Suprapubic skin (tissue), 4 donors: ENCODE measurements at regions not wholly inside any gene's neighbourhood (a gene's known extent, or its start where the extent isn't known, plus 50 kb on each side); places are given as distances from the start of the nearest gene placed in this dataset.

Experiments used
- DNase-seq, 2 donors: peaks; one replicate each; pipeline ENCODE4 v3.0.0-alpha.2; 2019; ENCODE audit warnings: low spot score in 2 of 2
- H3K27ac ChIP-seq: fragments of 200-600 bp; sonication (generic); one replicate; pipeline ENCODE4 v1.5.1; 2019
- H3K27me3 ChIP-seq: fragments of 200-600 bp; sonication (generic); one replicate; pipeline ENCODE4 v1.5.1; 2019
- H3K36me3 ChIP-seq: fragments of 200-600 bp; sonication (generic); one replicate; pipeline ENCODE4 v1.5.1; 2019
- H3K4me1 ChIP-seq: fragments of 200-600 bp; sonication (generic); one replicate; pipeline ENCODE4 v1.5.1; 2019
- H3K4me3 ChIP-seq: fragments of 200-600 bp; sonication (generic); one replicate; pipeline ENCODE4 v1.5.1; 2019; ENCODE audit warnings: mild to moderate bottlenecking
- H3K9me3 ChIP-seq: fragments of 200-600 bp; sonication (generic); one replicate; pipeline ENCODE4 v1.5.1; 2019
- EP300 ChIP-seq: sonication (generic); formaldehyde crosslinking; IDR thresholded peaks from one replicate; pipeline ENCODE4 v1.6.1; 2017; ENCODE audit warnings: antibody characterized with exemption
- POLR2A ChIP-seq, 2 donors: fragments of 450-650 bp; IDR thresholded peaks; one replicate each; pipeline ENCODE4 v1.6.1; 2017; ENCODE audit warnings: antibody characterized with exemption in 2 of 2, mild to moderate bottlenecking in 2 of 2, moderate library complexity in 2 of 2
- POLR2AphosphoS5 ChIP-seq, 3 donors: sonication (generic); formaldehyde crosslinking; IDR thresholded peaks; one replicate each; pipeline ENCODE4 v1.6.1; 2017; ENCODE audit warnings: antibody characterized with exemption in 3 of 3
- WGBS: methylation state at CpG from one replicate; pipeline ENCODE4 v1.1.5; 2018; 5-methylcytosine and 5-hydroxymethylcytosine counted together
- TF ChIP-seq, protein P1 (sequence below), 2 donors: fragments of 200-600 bp in 1 of 2; fragments of 450-650 bp in 1 of 2; sonication (generic) in 1 of 2; IDR thresholded peaks; one replicate each; pipeline ENCODE4 v1.5.1; 2016 to 2019; ENCODE audit warnings: antibody characterized with exemption in 2 of 2, mild to moderate bottlenecking in 1 of 2, moderate library complexity in 1 of 2

GRCh38 chr7:24406053-24406788, 122.2 kb downstream of the NPY start:
- WGBS: 54% methylated on average over 4 of the region's 4 CpGs
- no peak overlapping the region for H3K27ac ChIP-seq
- H3K4me3 ChIP-seq: no peak overlapping the region
- H3K9me3 ChIP-seq: no peaks in the 10 kb centered on the region
- no peaks in the 10 kb centered on the region for H3K36me3 ChIP-seq
- no peaks in the 10 kb centered on the region for H3K27me3 ChIP-seq
- DNase-seq: no peak
- H3K4me1 ChIP-seq: no peaks in the 10 kb centered on the region
- TF ChIP-seq, protein P1, sequence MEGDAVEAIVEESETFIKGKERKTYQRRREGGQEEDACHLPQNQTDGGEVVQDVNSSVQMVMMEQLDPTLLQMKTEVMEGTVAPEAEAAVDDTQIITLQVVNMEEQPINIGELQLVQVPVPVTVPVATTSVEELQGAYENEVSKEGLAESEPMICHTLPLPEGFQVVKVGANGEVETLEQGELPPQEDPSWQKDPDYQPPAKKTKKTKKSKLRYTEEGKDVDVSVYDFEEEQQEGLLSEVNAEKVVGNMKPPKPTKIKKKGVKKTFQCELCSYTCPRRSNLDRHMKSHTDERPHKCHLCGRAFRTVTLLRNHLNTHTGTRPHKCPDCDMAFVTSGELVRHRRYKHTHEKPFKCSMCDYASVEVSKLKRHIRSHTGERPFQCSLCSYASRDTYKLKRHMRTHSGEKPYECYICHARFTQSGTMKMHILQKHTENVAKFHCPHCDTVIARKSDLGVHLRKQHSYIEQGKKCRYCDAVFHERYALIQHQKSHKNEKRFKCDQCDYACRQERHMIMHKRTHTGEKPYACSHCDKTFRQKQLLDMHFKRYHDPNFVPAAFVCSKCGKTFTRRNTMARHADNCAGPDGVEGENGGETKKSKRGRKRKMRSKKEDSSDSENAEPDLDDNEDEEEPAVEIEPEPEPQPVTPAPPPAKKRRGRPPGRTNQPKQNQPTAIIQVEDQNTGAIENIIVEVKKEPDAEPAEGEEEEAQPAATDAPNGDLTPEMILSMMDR (IDR thresholded peaks at IDR 0.05): no peak
- no peak for TF ChIP-seq POLR2A (IDR thresholded peaks at IDR 0.05)
- TF ChIP-seq POLR2AphosphoS5 (IDR thresholded peaks at IDR 0.05): no peak
- TF ChIP-seq EP300: no peak

DNA sequence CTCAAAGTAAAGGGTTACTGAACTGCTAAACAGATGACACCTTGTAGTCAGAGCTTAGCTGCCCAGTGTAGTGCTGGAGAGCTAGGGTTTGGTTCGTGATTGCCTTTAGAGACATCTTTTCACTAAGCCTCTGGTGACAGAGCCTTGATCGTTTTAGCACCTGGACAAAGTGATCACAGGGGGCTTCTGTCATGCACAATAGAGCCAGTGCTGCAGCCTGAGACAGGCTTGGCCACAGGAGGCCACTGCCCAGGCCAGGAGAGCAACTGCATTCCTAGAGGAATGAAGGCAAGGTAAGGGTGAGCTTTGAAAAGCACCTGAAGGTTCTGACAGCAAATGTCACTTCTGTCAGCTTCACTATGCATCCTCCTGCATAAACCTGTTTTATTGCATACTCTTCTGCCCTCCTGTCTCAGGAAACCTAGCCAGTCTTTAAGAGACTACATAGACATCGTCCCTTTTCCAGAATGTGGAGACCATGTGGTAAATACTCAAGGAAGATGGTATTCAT, 122.9 kb downstream of the NPY start:
- WGBS: 55% methylated on average over 3 of the region's 3 CpGs
- no peak overlapping the region for H3K4me3 ChIP-seq
- H3K36me3 ChIP-seq: no peaks in the 10 kb centered on the region

DNA sequence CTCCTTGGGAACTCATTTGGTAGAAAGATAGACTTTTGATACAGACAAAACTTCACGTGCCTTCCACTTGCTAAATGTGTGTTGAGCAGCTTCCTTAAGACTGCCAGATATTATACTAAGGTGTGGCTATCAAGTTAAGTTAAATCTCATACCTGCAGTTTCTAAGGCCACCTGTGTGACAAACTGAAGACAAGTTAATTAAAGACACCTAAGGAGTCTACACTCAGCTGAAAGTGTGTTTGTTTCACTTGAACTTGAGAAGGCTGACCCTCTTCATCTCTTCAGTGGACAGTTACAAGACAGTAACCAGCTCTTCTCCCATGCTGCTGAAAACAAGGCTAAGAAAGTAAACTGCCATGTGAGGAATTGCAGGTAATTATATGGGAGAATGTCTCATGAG, 124.0 kb downstream of the NPY start:
- H3K36me3 ChIP-seq: no peaks in the 10 kb centered on the region
- TF ChIP-seq, protein P1 (IDR thresholded peaks at IDR 0.05): no peak
- no peak for TF ChIP-seq POLR2AphosphoS5 (IDR thresholded peaks at IDR 0.05)
- no peak for DNase-seq
- WGBS: 71% methylated on average over 1 of the region's 1 CpG
- H3K4me1 ChIP-seq: no peaks in the 10 kb centered on the region
- H3K4me3 ChIP-seq: no peak overlapping the region
- no peaks in the 10 kb centered on the region for H3K9me3 ChIP-seq
- H3K27ac ChIP-seq: no peak overlapping the region
- H3K27me3 ChIP-seq: no peaks in the 10 kb centered on the region

More for the DNA sequence above, 122.9 kb downstream of the NPY start:
- H3K4me1 ChIP-seq: no peaks in the 10 kb centered on the region
- H3K27me3 ChIP-seq: no peaks in the 10 kb centered on the region
- DNase-seq: no peak
- TF ChIP-seq POLR2A (IDR thresholded peaks at IDR 0.05) (no peak), EP300 (no peak), POLR2AphosphoS5 (IDR thresholded peaks at IDR 0.05) (no peak)
- TF ChIP-seq, protein P1 (IDR thresholded peaks at IDR 0.05): no peak
- no peak overlapping the region for H3K27ac ChIP-seq
- H3K9me3 ChIP-seq: no peaks in the 10 kb centered on the region

GRCh38 chr7:24408798-24409430, 124.9 kb downstream of the NPY start:
- Histone ChIP-seq H3K27me3 (no peaks in the 10 kb centered on the region), H3K4me1 (no peaks in the 10 kb centered on the region), H3K36me3 (no peaks in the 10 kb centered on the region), H3K27ac (no peak overlapping the region), H3K4me3 (no peak overlapping the region), H3K9me3 (no peaks in the 10 kb centered on the region)
- DNase-seq: no peak
- no peak for TF ChIP-seq POLR2AphosphoS5 (IDR thresholded peaks at IDR 0.05)
- TF ChIP-seq EP300: no peak
- TF ChIP-seq POLR2A (IDR thresholded peaks at IDR 0.05): no peak
- TF ChIP-seq, protein P1 (IDR thresholded peaks at IDR 0.05): no peak
- WGBS: 88% methylated on average over 9 of the region's 9 CpGs

DNA sequence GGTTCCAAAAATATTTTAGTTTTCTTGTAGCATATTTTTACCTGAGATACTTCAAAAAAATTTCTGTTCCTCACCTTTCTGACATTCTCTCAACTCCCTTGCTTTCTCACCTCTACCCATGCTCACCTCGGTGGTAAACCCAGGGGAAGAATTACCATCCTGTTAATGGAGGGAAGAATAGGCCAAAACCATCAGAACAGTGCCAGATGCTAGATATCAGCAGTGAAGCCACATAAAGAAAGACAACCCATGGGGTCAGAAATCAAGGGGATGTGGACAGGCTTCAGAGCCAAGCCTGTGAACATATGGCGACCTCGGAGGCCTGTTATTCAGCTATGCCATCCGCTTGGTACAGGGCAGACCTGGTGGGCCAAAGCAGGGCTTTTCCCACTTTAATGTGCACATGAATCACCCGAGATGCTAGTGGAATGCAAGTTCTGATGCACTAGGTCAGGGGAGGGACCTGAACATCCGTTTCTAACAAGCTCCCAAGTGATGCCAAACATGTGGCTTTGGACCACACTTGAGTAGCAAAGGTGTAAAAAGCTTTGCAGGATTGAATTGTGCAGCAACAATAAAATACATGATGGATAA, 125.5 kb downstream of the NPY start:
- Histone ChIP-seq H3K36me3 (no peaks in the 10 kb centered on the region), H3K27me3 (no peaks in the 10 kb centered on the region), H3K27ac (no peak overlapping the region), H3K4me3 (no peak overlapping the region), H3K9me3 (no peaks in the 10 kb centered on the region), H3K4me1 (no peaks in the 10 kb centered on the region)
- no peak for DNase-seq
- WGBS: 76% methylated on average over 6 of the region's 6 CpGs
- TF ChIP-seq, protein P1 (IDR thresholded peaks at IDR 0.05): no peak
- TF ChIP-seq POLR2A (IDR thresholded peaks at IDR 0.05) (no peak), EP300 (no peak), POLR2AphosphoS5 (IDR thresholded peaks at IDR 0.05) (no peak)
